GM19463 (cell line): ENCODE measurements at regions not wholly inside any gene's neighbourhood (a gene's known extent, or its start where the extent isn't known, plus 50 kb on each side); places are given as distances from the start of the nearest gene placed in this dataset.
"Not testable (repeated sequence)": the region's sequence is repeated elsewhere in the genome, so short reads cannot be mapped to it uniquely, and the experiment has no call there.

Experiments
- ATAC-seq: cut with Tn5 transposase; IDR thresholded peaks from one replicate; pipeline ENCODE4 v1.9.1; 2021; ENCODE audit warnings: mild to moderate bottlenecking, moderate library complexity; ENCODE audit not compliant: unreplicated experiment

DNA sequence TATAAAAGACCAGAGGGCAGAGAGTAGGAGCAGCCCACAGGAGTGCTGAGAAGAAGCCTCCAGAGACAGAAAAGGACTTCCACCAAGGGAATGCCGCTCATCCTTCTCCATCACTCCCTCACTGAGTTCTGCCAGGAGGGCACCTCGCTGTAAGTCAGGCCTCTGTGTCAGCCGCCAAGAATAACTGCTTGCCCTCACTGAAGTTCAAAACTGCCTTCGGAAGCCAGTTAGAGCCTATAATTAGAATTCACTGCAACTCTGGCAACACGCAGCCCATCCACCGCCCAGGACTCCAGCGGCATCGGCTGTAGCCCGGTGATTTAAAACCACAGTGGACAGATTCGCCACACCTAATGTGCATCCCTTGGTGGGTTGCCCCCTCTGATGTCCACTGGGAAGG is 281.8 kb upstream of the ZNF507 start:
- no peak for ATAC-seq

DNA sequence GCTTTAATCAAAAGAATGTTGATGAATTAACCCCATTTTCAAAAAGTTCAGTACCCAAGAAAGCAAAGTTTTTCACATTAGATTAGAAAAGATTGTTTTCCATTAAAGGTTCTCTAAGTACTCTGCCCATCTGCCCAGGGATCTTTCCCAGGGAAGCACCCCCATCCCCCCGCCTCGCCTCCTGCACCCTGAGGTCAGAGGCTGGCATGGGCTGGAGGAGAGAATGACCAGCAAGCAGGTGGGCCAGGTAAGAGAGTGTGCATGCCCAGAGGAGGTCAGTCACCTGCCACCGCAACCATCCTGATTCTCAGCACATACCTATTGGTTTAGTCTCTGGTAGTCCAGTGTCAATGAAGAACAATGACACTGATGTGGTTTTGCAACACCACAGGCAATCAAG is 279.4 kb upstream of the ZNF507 start:
- ATAC-seq: no peak

GRCh38 chr19:32067685-32068084 is 277.7 kb upstream of the ZNF507 start:
- no peak for ATAC-seq

- ATAC-seq: no peak
These were observed 276.6 kb upstream of the ZNF507 start for GRCh38 chr19:32068793-32069192.

DNA sequence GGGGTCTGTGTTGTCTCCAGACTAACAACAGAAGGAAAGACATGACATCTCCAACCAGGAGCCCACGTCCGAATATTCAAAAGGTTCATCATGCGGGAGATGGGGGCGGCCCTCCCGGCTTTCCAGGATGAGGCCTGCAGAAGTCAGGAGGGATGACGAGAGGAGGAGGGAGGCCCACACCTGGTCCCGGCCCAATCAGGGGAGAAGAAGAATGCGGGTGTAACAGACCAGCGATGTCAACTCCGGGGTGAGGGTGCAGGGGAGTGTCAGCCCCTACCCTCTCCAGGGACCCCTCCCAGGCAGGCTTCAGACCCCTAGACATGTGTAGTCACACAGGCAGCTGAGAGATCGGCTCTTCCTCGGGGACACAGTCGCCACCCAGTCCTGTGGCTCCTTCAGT is 275.3 kb upstream of the ZNF507 start:
- ATAC-seq: no peak

- ATAC-seq: no peak
These were observed 263.4 kb upstream of the ZNF507 start for GRCh38 chr19:32082028-32082427.

DNA sequence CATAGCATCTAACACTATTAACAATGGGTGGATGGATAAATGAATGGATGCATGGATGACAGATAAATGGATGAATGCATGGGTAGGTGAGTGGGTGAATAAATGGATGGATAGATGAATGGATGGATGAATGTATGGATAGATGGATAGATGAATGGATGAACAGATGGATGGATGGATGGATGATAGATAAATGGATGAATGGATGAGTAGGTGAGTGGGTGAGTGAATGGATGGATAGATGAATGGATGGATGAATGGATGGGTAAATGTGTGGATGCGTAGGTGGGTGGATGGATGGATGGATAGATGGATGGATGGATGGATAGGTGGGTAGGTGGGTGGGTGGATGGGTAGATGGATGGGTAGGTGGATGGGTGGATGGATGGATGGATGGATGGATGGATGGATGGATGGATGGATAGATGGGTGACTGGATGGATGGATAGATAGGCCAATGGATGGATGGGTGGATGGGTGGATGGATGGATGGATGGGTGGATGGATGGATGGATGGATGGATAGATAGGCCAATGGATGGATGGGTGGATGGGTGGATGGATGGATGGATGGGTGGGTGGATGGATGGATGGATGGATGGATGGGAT is 260.6 kb upstream of the ZNF507 start:
- not testable (repeated sequence) for ATAC-seq

DNA sequence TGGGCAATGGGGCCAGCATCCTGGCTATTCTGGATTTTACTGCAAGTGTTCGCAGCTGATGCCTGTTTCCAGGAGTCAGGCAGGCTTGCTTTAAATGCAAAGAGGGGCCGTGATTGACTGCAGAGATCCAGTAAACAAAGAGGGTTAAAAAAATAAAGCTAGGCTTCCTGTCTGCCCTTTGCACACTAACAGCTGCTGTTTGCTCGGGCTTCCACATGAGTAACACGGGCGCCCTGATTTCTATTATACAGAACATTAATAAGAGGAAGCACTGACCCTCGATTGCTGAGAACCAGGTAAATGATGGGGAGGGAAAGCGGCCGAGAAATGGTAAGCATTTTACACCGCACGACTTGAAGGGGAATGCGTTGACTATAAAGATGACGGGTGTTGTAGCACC is 254.2 kb upstream of the ZNF507 start:
- no peak for ATAC-seq

DNA sequence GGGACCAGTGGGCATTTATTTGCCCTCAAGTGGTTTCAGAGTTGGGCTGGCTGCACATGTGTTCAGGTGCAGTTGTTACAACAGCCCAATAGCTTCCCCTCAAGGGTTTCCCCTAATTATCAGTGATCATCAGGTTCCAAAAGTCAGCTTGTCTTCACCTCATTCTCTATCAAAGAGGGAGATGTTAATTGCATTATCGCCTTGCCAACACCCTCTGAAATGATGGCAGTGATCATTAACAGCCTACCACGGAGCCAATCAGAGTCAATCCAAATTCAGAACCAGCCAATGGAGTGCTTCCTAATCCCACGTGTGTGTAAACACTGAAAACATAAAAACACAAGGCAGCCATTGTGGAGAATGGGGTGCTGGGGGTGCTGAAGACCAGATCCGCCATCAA is 248.4 kb upstream of the ZNF507 start:
- ATAC-seq: no peak

DNA sequence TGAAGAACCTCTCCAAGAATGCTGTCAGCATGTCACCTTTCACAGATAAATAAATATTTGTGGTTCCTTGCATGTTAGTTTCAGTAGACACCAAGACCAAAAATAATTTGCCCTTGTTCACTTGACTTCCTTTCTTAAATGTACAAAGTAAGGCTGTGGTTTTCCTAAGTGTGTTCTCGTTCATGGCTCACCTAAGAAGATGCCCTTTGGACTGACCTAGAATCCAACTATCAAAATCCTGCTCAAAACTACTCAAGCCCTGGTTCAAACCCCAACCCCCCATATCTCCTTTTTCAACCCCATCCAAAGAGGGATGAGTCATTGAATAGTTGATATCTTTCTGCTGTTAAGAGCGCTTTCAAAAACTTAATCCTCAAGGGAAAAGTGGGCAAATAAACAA is 247.8 kb upstream of the ZNF507 start:
- ATAC-seq: no peak

DNA sequence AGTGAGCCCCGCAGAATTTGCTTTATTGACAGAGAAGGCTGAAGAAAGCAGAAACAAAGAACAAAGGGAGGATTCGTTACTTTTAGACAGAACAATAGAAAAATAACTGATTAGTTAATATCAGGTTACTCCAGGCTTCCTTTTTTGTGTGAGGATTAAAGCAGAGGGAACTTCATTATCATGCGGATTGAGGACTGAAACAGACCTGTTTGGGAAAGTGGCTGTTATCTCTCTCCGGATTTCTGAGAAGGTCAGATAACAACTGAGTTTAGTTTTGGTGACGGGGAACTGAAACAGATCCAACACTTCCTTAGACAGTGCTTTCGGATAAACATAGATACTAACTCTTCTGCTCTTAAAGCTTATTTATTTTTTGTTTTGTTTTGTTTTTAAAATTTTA is 246.4 kb upstream of the ZNF507 start:
- no peak for ATAC-seq

DNA sequence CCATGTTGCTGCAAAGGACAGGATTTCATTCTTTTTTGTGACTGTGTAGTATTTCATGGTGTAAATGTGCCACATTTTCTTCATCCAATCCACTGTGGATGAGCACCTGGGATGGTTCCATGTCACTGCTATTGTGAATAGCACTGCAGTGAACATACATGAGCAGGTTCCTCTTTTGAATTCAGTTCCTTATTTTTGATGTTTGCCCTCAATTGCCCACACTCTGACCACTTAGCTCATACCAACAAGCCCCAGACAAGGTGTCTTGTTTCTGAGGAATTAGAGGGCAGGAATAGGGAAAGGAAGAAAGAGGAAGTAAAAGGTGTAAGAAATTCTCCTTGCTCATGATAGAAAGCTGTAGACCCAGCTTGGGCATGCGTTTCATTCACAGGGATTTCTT is 244.2 kb upstream of the ZNF507 start:
- no peak for ATAC-seq

DNA sequence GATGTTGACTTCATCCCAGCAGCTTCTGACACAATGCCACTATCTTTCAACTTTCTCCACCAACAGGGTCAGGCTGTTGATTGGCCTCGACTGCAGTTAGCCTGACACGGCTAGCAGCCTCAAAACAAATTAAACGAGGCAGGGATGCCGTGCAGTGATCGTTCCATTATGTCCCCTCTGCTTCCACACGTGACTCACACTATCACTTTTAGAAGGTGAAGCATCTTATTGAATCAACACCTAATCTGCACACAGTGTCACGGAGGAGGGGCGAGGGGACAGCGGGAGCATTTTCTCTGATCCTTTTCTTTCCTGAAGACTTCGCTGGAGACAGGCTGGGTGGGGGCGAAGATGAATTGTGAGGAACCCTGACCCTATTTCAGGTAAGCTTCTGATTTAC is 241.9 kb upstream of the ZNF507 start:
- no peak for ATAC-seq

DNA sequence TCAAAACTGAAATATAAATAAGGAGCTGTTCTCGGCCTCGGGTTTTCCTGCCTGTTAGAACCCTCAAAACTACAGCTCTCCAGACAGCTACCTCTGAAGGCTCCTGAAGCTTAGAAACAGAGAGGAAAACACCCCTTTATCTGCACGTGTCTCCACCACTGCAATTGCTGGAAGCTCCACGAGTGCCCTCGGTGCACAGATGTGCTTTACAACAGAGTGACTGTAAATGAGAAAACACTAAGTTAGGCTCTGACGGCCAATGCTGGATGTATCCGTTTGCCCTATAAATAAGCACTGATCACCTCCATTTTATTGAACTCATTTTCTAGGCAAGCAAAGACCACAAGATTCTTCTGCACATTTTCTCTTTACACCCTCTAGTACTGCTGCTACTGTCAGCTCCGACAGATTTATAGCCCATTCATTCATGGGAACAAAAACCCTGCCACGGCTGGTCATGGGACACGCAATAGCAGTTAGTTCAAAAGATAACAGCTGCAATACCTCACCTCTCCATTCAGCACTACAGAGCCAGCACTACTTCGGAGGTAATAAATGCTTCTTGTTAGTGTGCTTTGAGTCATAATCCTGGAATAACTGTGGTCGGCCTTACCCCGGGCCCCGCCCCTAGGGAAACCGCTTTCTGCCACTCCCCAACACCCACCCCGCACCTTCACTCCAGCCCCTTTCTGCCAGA is 241.1 kb upstream of the ZNF507 start:
- no peak for ATAC-seq

- ATAC-seq: no peak
These were observed 240.6 kb upstream of the ZNF507 start for GRCh38 chr19:32104850-32105235.

DNA sequence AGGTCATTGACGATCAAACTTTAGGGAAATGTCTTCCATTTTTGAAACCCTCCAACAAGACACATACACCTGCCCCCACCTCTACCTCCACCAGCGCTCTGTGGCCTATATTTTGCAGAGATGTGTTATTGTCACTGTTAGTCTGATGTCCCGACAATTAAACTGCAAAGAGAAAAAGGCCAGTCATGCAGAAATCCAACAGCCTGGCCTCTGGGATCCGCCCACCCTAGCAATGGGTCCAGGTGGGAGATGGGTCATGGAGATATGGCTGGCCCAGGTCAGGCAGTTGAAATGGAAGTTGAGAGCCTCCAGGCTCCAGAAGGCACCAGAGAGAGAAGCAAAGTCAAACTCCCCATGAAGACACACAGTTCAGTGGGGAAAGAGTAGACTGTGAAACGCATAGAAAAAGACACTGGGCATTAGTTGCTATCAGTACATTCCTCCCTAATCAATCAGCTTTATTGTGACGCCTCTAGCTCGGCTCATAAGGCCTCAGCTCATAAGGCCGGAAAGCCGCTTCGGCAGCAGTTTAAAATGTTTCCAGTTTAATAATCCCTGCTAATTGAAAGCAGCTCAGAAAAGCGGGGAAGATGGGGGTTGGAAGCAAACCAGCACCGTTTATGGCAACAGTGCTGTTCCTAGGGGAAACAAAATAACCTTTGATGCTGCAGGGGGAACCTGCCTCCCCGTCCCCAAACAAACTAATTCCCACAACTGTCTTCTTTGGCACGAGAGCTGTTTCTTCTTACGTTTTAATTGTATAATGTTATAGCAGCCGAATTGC is 239.7 kb upstream of the ZNF507 start:
- ATAC-seq: no peak

DNA sequence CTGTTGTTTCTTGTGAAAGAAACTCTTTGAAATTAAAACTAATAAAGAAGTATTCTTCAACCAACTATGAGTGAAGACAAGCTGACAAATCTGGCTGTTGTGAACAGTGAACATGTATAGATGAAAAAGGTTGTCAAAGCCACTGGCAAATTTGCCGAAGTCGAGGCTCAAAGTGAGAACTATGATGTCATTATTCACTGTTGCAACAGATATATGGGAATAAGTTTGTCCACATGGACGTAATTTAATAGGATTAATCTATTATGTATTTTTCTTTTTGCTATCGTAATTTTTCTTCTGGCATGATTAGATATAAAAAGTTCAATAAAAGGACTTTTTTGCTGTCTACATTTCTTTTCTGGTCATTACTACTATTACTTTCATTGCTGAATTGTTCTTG is 223.2 kb upstream of the ZNF507 start:
- ATAC-seq: no peak

DNA sequence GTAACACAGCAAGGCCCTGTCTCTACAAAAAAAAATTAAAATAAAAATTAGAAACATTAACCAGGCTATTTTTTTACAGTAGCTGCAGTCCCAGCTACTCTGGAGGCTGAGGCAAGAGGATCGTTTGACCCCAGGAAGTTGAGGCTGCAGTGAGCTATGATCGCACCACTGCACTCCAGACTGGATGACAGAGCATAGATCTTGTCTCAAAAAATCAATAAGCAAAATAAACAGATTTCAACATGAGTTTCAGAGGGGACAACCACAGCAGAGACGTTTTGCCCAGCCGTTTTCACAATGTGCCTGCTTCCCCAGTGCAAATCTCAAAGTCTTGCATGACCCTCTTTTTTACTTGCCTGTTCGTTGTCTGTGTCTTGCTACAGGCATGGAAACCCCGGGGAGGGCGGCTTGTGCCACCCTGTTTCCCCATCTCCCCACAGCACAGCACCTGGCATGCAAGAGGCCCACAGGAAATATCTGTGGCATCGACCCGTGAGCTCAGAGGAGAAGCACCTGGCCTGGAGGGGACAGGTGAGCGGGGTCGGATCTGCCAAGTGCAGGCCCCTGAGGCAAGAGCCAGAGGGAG is 222.0 kb upstream of the ZNF507 start:
- ATAC-seq: no peak

- no peak for ATAC-seq
These were observed 220.8 kb upstream of the ZNF507 start for GRCh38 chr19:32124585-32124984.

GRCh38 chr19:32129141-32129540 is 216.3 kb upstream of the ZNF507 start:
- no peak for ATAC-seq

GRCh38 chr19:32130332-32130731 is 215.1 kb upstream of the ZNF507 start:
- no peak for ATAC-seq

DNA sequence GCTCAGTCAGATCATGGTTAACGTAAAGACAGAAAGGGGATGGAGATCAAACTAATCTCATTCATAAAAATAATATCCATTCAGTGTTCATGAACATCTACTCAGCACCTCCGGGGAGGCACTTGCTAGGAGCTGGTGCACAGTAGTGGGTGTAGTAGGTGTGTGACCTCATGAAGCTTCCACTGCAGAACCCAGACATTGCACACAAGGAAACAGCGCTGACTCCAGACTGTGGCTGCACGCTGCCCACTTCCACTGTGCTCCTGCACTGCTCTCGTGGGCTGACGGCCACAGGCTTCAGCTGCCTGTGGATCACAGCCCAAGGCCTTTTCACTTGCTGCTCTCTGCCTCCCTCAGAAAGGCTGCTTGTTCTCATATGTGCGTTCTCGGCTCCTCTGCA is 214.4 kb upstream of the ZNF507 start:
- ATAC-seq: no peak
